Epithelial cell of esophagus (primary cell): ENCODE measurements at regions not wholly inside any gene's neighbourhood (a gene's known extent, or its start where the extent isn't known, plus 50 kb on each side); places are given as distances from the start of the nearest gene placed in this dataset.
A peak's percentile ranks its signal among the peaks of the same experiment; 100 is the strongest.

Experiments used
- DNase-seq: peaks from one replicate; pipeline ENCODE4 v3.0.0; 2010; ENCODE audit warnings: low read depth
- H3K4me3 ChIP-seq: 2 replicates; pipeline ENCODE4 v1.5.1; 2011; ENCODE audit warnings: mild to moderate bottlenecking, low read length, control low read depth
- CTCF ChIP-seq: IDR thresholded peaks from 2 replicates; pipeline ENCODE4 v1.5.1; 2011; ENCODE audit warnings: low read depth, mild to moderate bottlenecking, low read length, control low read depth, inconsistent platforms; ENCODE audit not compliant: insufficient read depth; ENCODE audit errors: missing control alignments

DNA sequence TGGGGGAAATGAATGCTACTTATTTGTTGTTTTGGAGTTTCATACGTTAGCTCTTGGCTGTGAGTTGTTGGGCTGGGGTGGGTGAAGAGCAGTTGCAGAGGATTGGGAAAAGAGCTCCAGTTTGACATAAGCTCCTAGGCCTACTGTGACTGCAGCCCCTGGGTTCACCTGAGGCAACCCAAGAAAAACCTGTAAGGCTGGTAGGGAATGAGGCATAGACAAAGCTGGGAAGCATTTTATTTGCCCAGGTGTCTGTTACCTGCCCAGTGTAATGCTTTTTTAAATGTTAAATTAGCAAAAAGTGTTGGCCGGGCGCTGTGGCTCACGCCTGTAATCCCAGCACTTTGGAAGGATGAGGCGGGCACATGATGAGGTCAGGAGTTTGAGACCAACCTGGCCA, 160.0 kb downstream of the FHIP1A start:
- no peak for TF ChIP-seq CTCF
- DNase-seq: peak; percentile 40
- H3K4me3 ChIP-seq: no peak overlapping the region

DNA sequence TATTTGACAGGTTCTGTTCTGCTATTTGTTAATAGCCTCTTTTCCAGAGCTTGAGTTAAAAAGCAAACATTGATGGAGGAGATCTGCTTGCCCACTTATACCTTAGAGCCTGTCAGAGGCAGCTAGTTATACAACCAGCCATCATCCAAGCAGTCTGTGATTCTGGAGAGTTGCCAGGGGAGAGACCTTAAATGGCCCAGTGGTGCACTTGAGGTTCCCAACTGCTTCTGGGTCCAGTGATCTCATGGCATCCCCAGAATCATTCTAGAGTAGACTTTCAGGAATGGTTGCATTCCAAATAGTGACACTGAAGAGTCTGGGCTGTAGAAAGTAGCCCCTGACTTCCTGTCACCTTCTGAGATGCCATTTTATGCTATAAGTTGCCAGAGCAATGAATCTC, 160.7 kb downstream of the FHIP1A start:
- no peak for TF ChIP-seq CTCF
- H3K4me3 ChIP-seq: no peak overlapping the region
- peak; percentile 20 for DNase-seq

- H3K4me3 ChIP-seq: no peak overlapping the region
- DNase-seq: peak; percentile 37
- no peak for TF ChIP-seq CTCF
Observed at GRCh38 chr4:151573474-151573873, 164.5 kb downstream of the FHIP1A start.

- peak; percentile 88 for DNase-seq
- TF ChIP-seq CTCF: peak; percentile 36
Observed at GRCh38 chr4:151573945-151574344, 165.0 kb downstream of the FHIP1A start.

DNA sequence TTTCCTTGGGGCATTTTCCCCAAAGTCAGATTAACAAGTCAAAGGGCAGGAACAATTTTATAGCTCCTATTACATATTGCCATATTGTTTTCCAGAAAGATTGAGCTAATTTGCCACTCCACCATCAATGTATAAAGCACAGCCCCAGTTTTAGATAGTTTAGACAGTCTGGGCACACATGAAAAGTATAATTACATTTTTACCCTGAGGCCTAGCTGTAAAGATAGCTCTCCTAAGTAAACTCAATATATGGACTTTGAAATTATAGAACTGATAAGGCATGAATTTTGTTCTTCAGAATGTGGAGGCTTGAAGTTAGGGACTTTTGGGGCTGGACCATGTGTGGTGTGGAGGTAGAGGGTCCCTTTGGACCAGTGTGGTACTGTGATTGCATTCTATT, 166.0 kb downstream of the FHIP1A start:
- H3K4me3 ChIP-seq: no peak overlapping the region
- no peak for DNase-seq
- TF ChIP-seq CTCF: no peak

More at GRCh38 chr4:151573945-151574344, 165.0 kb downstream of the FHIP1A start:
- no peak overlapping the region for H3K4me3 ChIP-seq

DNA sequence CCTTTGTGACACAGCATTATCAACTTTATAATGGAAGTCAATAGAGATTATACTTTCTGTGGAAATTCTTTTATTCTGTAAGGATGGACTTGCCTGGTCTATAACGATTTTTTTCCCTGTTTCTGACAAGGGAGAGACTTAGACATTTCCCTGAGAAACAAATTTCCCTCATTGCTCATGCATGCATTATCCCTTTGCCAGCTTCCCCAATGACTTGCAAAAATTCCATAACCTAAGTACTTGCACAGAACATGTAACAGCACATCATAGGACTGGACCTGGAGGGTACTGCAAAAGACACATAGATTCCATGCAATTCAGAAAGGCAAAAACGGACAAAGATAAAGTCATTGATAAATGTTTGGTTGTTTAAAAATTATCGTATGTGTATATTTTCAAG, 166.7 kb downstream of the FHIP1A start:
- DNase-seq: peak; percentile 69
- no peak for TF ChIP-seq CTCF
- H3K4me3 ChIP-seq: no peak overlapping the region

GRCh38 chr4:151576627-151577026, 167.7 kb downstream of the FHIP1A start:
- H3K4me3 ChIP-seq: no peak overlapping the region
- no peak for DNase-seq
- no peak for TF ChIP-seq CTCF
